ENCODE measurements at regions not wholly inside any gene's neighbourhood (a gene's known extent, or its start where the extent isn't known, plus 50 kb on each side); places are given as distances from the start of the nearest gene placed in this dataset.

DNA sequence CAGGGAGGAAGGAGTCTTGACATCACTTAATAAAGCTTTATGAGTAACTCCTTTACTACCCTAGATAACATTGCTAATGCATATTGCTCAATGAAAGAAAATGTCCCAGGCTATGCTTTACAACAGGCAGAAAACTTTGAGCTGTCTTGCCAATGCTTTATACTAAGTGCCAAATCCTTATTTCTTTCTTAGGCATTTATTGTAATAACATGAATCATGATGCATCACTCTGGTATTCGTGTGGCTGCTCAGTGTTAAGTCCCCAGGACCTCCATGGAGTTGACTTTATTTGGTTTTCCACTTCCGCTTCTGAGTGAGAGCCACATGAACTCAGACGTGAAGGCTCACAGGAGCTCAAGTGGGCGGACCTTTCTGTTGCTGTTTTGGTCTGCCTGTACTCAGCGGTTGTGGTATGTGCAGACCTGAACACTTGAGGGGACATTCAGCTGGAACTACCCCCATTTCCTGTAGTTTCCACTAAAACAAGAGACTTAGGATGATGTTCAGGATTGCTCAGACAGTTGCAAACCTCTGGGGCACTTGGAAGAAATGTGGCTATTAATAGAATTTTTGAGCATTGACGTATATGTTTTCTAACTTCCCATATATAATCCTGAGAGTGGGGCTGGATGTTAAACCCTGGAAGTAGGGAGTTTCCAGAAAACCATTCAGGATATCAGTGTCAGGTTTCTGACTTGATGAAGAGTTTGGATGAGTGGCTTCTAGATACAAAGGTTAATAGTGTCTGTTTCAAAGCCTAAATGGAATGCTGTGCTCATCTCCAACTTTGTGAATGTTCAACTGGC is 258.6 kb downstream of the MSRB3 start:
- H3K4me3 ChIP-seq, result no peak overlapping the region
- peaks cover 27% of the 10 kb centered on the region for H3K9me3 ChIP-seq
- no peaks in the 10 kb centered on the region for H3K27me3 ChIP-seq
- DNase-seq, result peak; percentile 87
- no peaks in the 10 kb centered on the region; the same call in 1 of the 2 replicates for H3K36me3 ChIP-seq

GRCh38 chr12:65537978-65538377 is 259.5 kb downstream of the MSRB3 start:
- H3K27me3 ChIP-seq, result no peaks in the 10 kb centered on the region
- no peak overlapping the region for H3K4me3 ChIP-seq
- DNase-seq, result no peak
- H3K9me3 ChIP-seq, result peaks cover 27% of the 10 kb centered on the region
- H3K36me3 ChIP-seq, result no peaks in the 10 kb centered on the region; the same call in 1 of the 2 replicates

DNA sequence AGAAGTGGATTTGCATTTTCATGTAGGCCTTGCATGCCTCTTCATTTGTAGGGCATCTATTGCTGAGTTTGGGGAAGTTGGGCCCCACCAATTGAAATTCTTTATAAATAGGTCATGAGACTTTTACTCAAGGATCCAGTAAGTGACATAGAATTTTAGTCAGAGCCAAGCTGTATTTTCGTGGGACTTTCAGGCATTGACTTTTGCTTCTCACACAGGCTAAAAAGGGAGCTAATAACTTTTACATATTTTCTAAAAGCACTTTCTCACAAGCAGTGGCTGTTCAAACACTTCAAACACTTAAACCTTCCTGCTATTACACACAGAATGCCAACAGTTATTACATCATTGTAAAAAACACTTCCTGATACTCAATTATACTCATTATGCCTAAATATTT is 260.5 kb downstream of the MSRB3 start:
- no peak for DNase-seq
- Histone ChIP-seq H3K27me3 (no peaks in the 10 kb centered on the region), H3K36me3 (no peaks in the 10 kb centered on the region; the same call in 1 of the 2 replicates), H3K9me3 (peaks cover 27% of the 10 kb centered on the region), H3K4me3 (no peak overlapping the region)

GRCh38 chr12:65540140-65540539 is 261.7 kb downstream of the MSRB3 start:
- DNase-seq, result no peak
- no peak overlapping the region for H3K4me3 ChIP-seq

GRCh38 chr12:65546528-65546927 is 268.0 kb downstream of the MSRB3 start:
- H3K9me3 ChIP-seq, result peaks cover 2% of the 10 kb centered on the region; the same call in 1 of the 2 replicates

More at GRCh38 chr12:65540140-65540539, 261.7 kb downstream of the MSRB3 start:
- Histone ChIP-seq H3K27me3 (no peaks in the 10 kb centered on the region), H3K36me3 (no peaks in the 10 kb centered on the region; the same call in 1 of the 2 replicates), H3K9me3 (peaks cover 27% of the 10 kb centered on the region)

DNA sequence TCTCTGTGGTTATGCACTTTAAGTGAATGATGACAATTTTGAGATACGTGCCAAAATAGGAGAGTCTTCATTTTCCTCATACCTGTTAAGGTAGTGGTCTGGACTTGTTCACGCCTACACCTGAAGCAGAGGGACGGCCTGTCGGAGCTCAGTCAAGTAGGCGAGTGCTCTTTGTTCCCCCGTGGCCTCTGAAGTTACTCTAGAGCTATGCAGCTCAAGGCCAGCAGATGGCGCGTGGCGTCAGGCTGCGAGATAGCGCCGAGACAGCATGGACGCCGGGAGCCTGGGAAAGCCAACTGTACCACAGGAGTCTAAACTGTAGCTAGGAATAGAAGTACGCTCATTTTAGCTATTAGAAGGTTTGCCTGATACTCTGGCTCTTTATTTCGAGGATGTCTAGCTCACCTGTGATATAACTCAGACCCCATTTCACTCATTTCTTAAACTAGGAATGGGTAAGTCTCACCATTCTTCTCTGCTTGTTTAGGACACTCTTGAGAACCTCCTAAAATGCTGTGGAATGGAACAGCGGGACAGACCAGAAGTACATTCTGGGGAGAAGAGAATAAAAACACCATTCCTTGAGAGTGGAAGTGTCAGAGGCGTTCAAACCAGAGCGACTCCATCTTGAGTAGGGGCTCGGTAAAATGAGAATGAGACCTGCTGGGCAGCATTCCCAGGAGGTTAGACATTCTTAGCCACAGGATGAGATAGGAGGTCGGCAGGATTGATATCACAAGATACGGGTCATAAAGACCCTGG is 267.4 kb upstream of the HMGA2 start:
- Histone ChIP-seq H3K27me3 (no peaks in the 10 kb centered on the region), H3K4me3 (no peak overlapping the region), H3K9me3 (no peaks in the 10 kb centered on the region), H3K36me3 (no peaks in the 10 kb centered on the region)
- peak; percentile 68 for DNase-seq

More at GRCh38 chr12:65546528-65546927, 268.0 kb downstream of the MSRB3 start:
- H3K27me3 ChIP-seq, result no peaks in the 10 kb centered on the region
- H3K4me3 ChIP-seq, result no peak overlapping the region
- no peaks in the 10 kb centered on the region for H3K36me3 ChIP-seq
- no peak for DNase-seq

- Histone ChIP-seq H3K4me3 (no peak overlapping the region), H3K36me3 (no peaks in the 10 kb centered on the region), H3K27me3 (no peaks in the 10 kb centered on the region), H3K9me3 (no peaks in the 10 kb centered on the region)
- DNase-seq, result no peak
Observed at GRCh38 chr12:65557438-65558181, 266.7 kb upstream of the HMGA2 start.

DNA sequence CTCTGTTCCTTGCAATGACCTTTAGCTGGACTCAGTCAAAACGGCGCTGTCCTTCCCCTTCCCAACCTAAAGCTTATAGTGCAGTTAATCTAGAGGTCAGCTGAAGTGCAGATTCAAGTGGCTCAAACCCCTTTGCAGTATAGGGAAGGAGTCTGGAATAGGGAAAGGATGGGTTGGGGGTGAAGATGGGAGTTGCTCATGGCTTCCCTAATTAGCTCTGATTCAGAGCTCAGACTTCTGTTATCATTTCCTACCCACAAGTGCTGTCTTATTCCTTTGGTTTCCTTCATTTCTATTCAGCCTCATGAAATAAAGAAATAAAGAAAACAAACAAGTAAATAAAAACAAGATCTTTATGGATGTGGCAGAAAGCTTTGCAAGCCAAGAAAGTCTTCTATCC is 264.0 kb upstream of the HMGA2 start:
- Histone ChIP-seq H3K27me3 (no peaks in the 10 kb centered on the region), H3K36me3 (no peaks in the 10 kb centered on the region), H3K9me3 (no peaks in the 10 kb centered on the region), H3K4me3 (no peak overlapping the region)
- DNase-seq, result no peak

DNA sequence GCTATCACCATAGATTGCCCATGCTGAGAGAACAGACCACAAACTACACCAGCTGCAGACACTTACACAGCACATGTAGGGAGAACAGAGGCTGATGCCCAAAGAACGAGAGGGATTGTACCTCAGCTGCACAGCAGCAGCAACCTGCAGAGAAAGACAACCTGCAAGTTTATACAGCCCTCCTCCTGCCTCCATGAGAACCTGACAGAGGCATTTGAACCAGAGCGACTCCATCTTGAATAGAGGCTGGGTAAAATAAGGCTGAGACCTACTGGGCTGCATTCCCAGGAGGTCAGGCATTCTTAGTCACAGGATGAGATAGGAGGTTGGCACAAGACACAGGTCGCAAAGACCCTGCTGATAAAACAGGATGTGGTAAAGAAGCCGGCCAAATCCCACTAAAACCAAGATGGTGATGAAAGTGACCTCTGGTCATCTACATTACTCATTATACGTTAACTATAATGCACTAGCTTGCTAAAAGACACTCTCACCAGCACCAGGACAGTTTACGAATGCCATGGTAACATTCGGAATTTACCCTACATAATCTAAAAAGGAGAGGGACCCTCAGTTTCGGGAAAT is 262.4 kb upstream of the HMGA2 start:
- DNase-seq, result peak; percentile 74
- Histone ChIP-seq H3K4me3 (no peak overlapping the region), H3K27me3 (no peaks in the 10 kb centered on the region), H3K9me3 (no peaks in the 10 kb centered on the region), H3K36me3 (no peaks in the 10 kb centered on the region)

- DNase-seq, result peak; percentile 40
- H3K4me3 ChIP-seq, result no peak overlapping the region
Observed at GRCh38 chr12:65565601-65566560, 258.4 kb upstream of the HMGA2 start.

GRCh38 chr12:65566751-65567150 is 257.5 kb upstream of the HMGA2 start:
- Histone ChIP-seq H3K9me3 (no peaks in the 10 kb centered on the region), H3K27me3 (no peaks in the 10 kb centered on the region), H3K36me3 (no peaks in the 10 kb centered on the region), H3K4me3 (no peak overlapping the region)
- DNase-seq, result no peak

More at GRCh38 chr12:65565601-65566560, 258.4 kb upstream of the HMGA2 start:
- H3K36me3 ChIP-seq, result no peaks in the 10 kb centered on the region
- no peaks in the 10 kb centered on the region for H3K9me3 ChIP-seq
- no peaks in the 10 kb centered on the region for H3K27me3 ChIP-seq

- Histone ChIP-seq H3K27me3 (no peaks in the 10 kb centered on the region), H3K9me3 (no peaks in the 10 kb centered on the region), H3K4me3 (no peak overlapping the region), H3K36me3 (no peaks in the 10 kb centered on the region)
- no peak for DNase-seq
Observed at GRCh38 chr12:65567820-65568219, 256.5 kb upstream of the HMGA2 start.

DNA sequence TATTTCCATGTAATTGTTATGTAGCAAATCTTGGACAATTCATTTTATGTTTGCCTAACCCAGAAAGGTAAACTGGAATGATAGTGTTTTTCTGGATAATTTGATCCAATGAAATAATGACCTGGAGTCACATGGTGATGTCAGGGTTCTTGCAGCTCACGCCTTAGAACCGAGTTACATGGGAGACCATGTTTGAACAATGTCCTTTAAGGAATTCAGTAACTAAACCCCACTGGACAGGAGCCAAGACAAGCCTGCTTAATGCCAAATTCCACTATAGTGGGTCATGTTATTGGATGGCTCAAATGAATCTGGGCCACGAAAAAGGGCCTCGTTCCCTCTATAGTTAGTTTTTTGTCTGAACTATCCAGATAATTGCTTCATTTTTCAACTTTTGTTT is 255.8 kb upstream of the HMGA2 start:
- Histone ChIP-seq H3K36me3 (no peaks in the 10 kb centered on the region), H3K4me3 (no peak overlapping the region), H3K27me3 (no peaks in the 10 kb centered on the region), H3K9me3 (no peaks in the 10 kb centered on the region)
- peak; percentile 26 for DNase-seq

- no peaks in the 10 kb centered on the region for H3K27me3 ChIP-seq
Observed at GRCh38 chr12:65570451-65571130, 253.7 kb upstream of the HMGA2 start.

DNA sequence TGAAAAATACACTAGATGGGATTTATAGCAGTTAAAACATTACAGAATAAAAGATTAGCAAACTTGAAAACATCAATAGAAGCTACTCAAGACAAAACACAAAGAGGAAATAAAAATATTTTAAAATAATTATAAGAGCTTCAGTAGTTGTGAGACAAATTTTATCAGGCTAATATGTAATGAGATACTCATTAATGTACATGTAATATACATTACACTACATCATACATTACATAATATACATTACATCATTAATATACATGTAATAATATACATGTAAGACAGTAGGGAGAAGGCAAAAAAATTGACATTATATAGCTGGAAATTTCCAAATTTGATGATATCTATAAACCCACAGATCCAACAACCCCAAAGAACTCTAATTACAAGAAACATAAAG is 249.4 kb upstream of the HMGA2 start:
- no peaks in the 10 kb centered on the region for H3K27me3 ChIP-seq
- H3K4me3 ChIP-seq, result no peak overlapping the region
- H3K9me3 ChIP-seq, result peaks cover 5% of the 10 kb centered on the region; the same call in 1 of the 2 replicates
- no peak for DNase-seq
- no peaks in the 10 kb centered on the region for H3K36me3 ChIP-seq

More at GRCh38 chr12:65570451-65571130, 253.7 kb upstream of the HMGA2 start:
- H3K9me3 ChIP-seq, result peaks cover 5% of the 10 kb centered on the region; the same call in 1 of the 2 replicates
- no peaks in the 10 kb centered on the region for H3K36me3 ChIP-seq
- no peak overlapping the region for H3K4me3 ChIP-seq
- no peak for DNase-seq
